ENCODE measurements at regions not wholly inside any gene's neighbourhood (a gene's known extent, or its start where the extent isn't known, plus 50 kb on each side); places are given as distances from the start of the nearest gene placed in this dataset.

- TF ChIP-seq CTCF (IDR thresholded peaks at IDR 0.05 in 2 of 3, conservative IDR thresholded peaks at IDR 0.05 in 1 of 3; ENCODE audit: borderline replicate concordance in 1 of 3, insufficient read depth in 1 of 3, low read depth in 2 of 3, low read length in 2 of 3) (no peak), ZBTB33 (IDR thresholded peaks at IDR 0.05; ENCODE audit: extremely low read depth, insufficient replicate concordance, low read length) (no peak), ZNF274 (IDR thresholded peaks at IDR 0.05; ENCODE audit: low read depth, low read length) (no peak)
Measured at GRCh38 chr5:108634010-108634616, 113.6 kb upstream of the FER start (continued).

- POLR2A ChIA-PET, result no interaction called here
- Histone ChIP-seq H3K36me3 (ENCODE audit: control insufficient read depth in 1 of 2, insufficient read depth in 2 of 2, low read length in 2 of 2) (no peaks in the 10 kb centered on the region), H3K9ac (ENCODE audit: low read length) (no peak overlapping the region), H3K27me3 (ENCODE audit: insufficient read depth, low read length) (no peaks in the 10 kb centered on the region), H3K27ac (ENCODE audit: low read depth, low read length) (no peak overlapping the region), H4K20me1 (ENCODE audit: insufficient read depth) (no peaks in the 10 kb centered on the region), H3K4me2 (ENCODE audit: low read length) (no peak overlapping the region), H3K9me2 (ENCODE audit: insufficient read depth) (no peaks in the 10 kb centered on the region), H3K4me1 (ENCODE audit: control insufficient read depth in 1 of 2, insufficient read depth in 2 of 2, low read length in 2 of 2) (no peaks in the 10 kb centered on the region), H3K79me2 (ENCODE audit: insufficient read depth, low read length) (no peaks in the 10 kb centered on the region), H3K9me3 (ENCODE audit: control insufficient read depth in 1 of 2, insufficient read depth in 1 of 2, low read depth in 1 of 2, low read length in 2 of 2) (no peaks in the 10 kb centered on the region), H2AFZ (ENCODE audit: low read depth, low read length, poor library complexity, severe bottlenecking) (no peak overlapping the region), H3K4me3 (replicated peaks in 1 of 2; ENCODE audit: low read depth in 1 of 2, low read length in 2 of 2) (no peak overlapping the region)
- ATAC-seq, result no peak
- CTCF ChIA-PET, result interaction anchor here (1.1 kb wide), 1 partner anchor 12 kb away, joined by 3 read pairs; no protein-coding TSS in a partner anchor
- no peak for DNase-seq (ENCODE audit: low read depth, low spot score)
- no TSS peak for BruUV-seq (replicated peaks)
- intact Hi-C loops (cut with micrococcal nuclease), result no loop called here
- RAD21 ChIA-PET (ENCODE audit: low non-redundant PET in 1 of 2, low total read pairs in 2 of 2, uncharacterized antibody in 2 of 2, unreplicated experiment in 2 of 2), result no interaction called here
- no peak for TF ChIP-seq YY1 (IDR thresholded peaks at IDR 0.05; ENCODE audit: extremely low read depth, insufficient replicate concordance, low read depth, low read length)
- no peak for TF ChIP-seq TCF7L2 (IDR thresholded peaks at IDR 0.05; ENCODE audit: borderline replicate concordance, extremely low read depth, insufficient read depth, insufficient read length)
- TF ChIP-seq SIN3A (IDR thresholded peaks at IDR 0.05; ENCODE audit: low read depth), result no peak
- no peak for TF ChIP-seq CBX3 (IDR thresholded peaks at IDR 0.05; ENCODE audit: low read depth)
- no peak for TF ChIP-seq SRF (IDR thresholded peaks at IDR 0.05; ENCODE audit: low read depth)
- no peak for TF ChIP-seq RAD21 (IDR thresholded peaks at IDR 0.05; ENCODE audit: low read depth)
- TF ChIP-seq SP1 (IDR thresholded peaks at IDR 0.05; ENCODE audit: low read depth), result no peak
- TF ChIP-seq FOSL1 (IDR thresholded peaks at IDR 0.05; ENCODE audit: low read depth), result no peak
Measured at GRCh38 chr5:108629779-108630528, 117.7 kb upstream of the FER start.
